Hepatocyte (in vitro differentiated cells): ENCODE measurements at regions not wholly inside any gene's neighbourhood (a gene's known extent, or its start where the extent isn't known, plus 50 kb on each side); places are given as distances from the start of the nearest gene placed in this dataset.
A peak's percentile ranks its signal among the peaks of the same experiment; 100 is the strongest.

ENCODE experiments used
- DNase-seq: peaks from one replicate; pipeline ENCODE4 v3.0.0-alpha.2; 2016; ENCODE audit warnings: low spot score
- H2AFZ ChIP-seq: fragments of 200-600 bp; sonication (generic); 2 replicates; pipeline ENCODE4 v1.6.0; 2016; ENCODE audit warnings: antibody characterized with exemption, mild to moderate bottlenecking
- H3K27ac ChIP-seq: fragments of 200-600 bp; sonication (generic); 2 replicates; pipeline ENCODE4 v1.5.1; 2016; ENCODE audit warnings: mild to moderate bottlenecking
- H3K27me3 ChIP-seq: fragments of 200-600 bp; sonication (generic); 2 replicates; pipeline ENCODE4 v1.6.1; 2016
- H3K36me3 ChIP-seq: fragments of 200-600 bp; sonication (generic); replicated peaks from 2 replicates; pipeline ENCODE4 v1.5.1; 2016; ENCODE audit warnings: low read depth; ENCODE audit not compliant: insufficient read depth
- H3K4me1 ChIP-seq: fragments of 200-600 bp; sonication (generic); 2 replicates; pipeline ENCODE4 v1.5.1; 2016; ENCODE audit warnings: mild to moderate bottlenecking, moderate library complexity; ENCODE audit not compliant: insufficient read depth
- H3K4me2 ChIP-seq: fragments of 200-600 bp; sonication (generic); 2 replicates; pipeline ENCODE4 v1.6.0; 2016
- H3K4me3 ChIP-seq: fragments of 200-600 bp; sonication (generic); 2 replicates; pipeline ENCODE4 v1.5.1; 2016; ENCODE audit warnings: mild to moderate bottlenecking
- H3K79me2 ChIP-seq: fragments of 200-600 bp; sonication (generic); 2 replicates; pipeline ENCODE4 v1.6.0; 2017; ENCODE audit warnings: mild to moderate bottlenecking
- H3K9me2 ChIP-seq: fragments of 200-600 bp; sonication (generic); replicated peaks from 2 replicates; pipeline ENCODE4 v1.6.0; 2017; ENCODE audit warnings: mild to moderate bottlenecking; ENCODE audit not compliant: insufficient read depth
- H3K9me3 ChIP-seq: fragments of 200-600 bp; sonication (generic); 2 replicates; pipeline ENCODE4 v1.5.1; 2016; ENCODE audit warnings: low read depth, mild to moderate bottlenecking
- H4K20me1 ChIP-seq: fragments of 200-600 bp; sonication (generic); 2 replicates; pipeline ENCODE4 v1.6.0; 2016; ENCODE audit warnings: mild to moderate bottlenecking; ENCODE audit not compliant: insufficient read depth, poor library complexity, severe bottlenecking
- EZH2 ChIP-seq: fragments of 200-600 bp; sonication (generic); IDR thresholded peaks from 2 replicates; pipeline ENCODE4 v1.6.1; 2016; ENCODE audit warnings: antibody characterized with exemption, mild to moderate bottlenecking, borderline replicate concordance
- EZH2phosphoT487 ChIP-seq: fragments of 200-600 bp; sonication (generic); IDR thresholded peaks from one replicate; pipeline ENCODE4 v1.6.1; 2018; ENCODE audit warnings: antibody characterized with exemption, mild to moderate bottlenecking, low read depth, moderate library complexity; ENCODE audit not compliant: unreplicated experiment, severe bottlenecking
- WGBS: methylation state at CpG from one replicate; pipeline ENCODE4 v1.1.6; 2016; ENCODE audit warnings: low lambda C conversion rate; ENCODE audit errors: missing lambda C conversion rate; 5-methylcytosine and 5-hydroxymethylcytosine counted together
- TF ChIP-seq, protein P1 (sequence below): fragments of 200-600 bp; sonication (generic); IDR thresholded peaks from 2 replicates; pipeline ENCODE4 v1.5.1; 2016; ENCODE audit warnings: antibody characterized with exemption, mild to moderate bottlenecking; ENCODE audit not compliant: poor library complexity

DNA sequence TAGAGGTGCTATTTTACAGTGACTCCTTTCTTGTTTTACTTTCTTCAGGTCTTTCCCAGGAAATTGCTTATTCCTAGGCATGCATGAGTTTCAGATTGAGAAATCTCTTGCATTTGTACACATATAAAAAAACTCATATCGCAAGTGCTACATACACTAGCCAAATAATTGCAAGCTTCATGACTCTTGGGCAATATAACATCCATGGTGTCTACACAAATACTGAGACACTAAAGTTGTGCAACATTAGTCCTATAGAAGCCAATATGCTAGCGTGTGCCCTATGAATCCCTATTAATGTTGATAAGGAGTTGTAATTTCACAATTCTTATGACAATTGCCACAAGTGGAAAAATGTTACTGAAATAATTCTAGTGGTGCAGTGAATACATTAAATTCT is 591.0 kb downstream of the ADGRL2 start:
- TF ChIP-seq EZH2phosphoT487 (no peak), EZH2 (no peak)
- TF ChIP-seq, protein P1, sequence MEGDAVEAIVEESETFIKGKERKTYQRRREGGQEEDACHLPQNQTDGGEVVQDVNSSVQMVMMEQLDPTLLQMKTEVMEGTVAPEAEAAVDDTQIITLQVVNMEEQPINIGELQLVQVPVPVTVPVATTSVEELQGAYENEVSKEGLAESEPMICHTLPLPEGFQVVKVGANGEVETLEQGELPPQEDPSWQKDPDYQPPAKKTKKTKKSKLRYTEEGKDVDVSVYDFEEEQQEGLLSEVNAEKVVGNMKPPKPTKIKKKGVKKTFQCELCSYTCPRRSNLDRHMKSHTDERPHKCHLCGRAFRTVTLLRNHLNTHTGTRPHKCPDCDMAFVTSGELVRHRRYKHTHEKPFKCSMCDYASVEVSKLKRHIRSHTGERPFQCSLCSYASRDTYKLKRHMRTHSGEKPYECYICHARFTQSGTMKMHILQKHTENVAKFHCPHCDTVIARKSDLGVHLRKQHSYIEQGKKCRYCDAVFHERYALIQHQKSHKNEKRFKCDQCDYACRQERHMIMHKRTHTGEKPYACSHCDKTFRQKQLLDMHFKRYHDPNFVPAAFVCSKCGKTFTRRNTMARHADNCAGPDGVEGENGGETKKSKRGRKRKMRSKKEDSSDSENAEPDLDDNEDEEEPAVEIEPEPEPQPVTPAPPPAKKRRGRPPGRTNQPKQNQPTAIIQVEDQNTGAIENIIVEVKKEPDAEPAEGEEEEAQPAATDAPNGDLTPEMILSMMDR: no peak
- no peak overlapping the region for H2AFZ ChIP-seq
- no peaks in the 10 kb centered on the region for H4K20me1 ChIP-seq
- DNase-seq: no peak
- H3K27ac ChIP-seq: no peak overlapping the region
- no peaks in the 10 kb centered on the region for H3K36me3 ChIP-seq
- H3K4me2 ChIP-seq: no peak overlapping the region
- no peaks in the 10 kb centered on the region for H3K4me1 ChIP-seq
- H3K79me2 ChIP-seq: no peaks in the 10 kb centered on the region
- no peaks in the 10 kb centered on the region for H3K9me2 ChIP-seq
- no peaks in the 10 kb centered on the region for H3K9me3 ChIP-seq
- no peak overlapping the region for H3K4me3 ChIP-seq
- WGBS: 95% methylated on average over 2 of the region's 2 CpGs
- H3K27me3 ChIP-seq: no peaks in the 10 kb centered on the region

DNA sequence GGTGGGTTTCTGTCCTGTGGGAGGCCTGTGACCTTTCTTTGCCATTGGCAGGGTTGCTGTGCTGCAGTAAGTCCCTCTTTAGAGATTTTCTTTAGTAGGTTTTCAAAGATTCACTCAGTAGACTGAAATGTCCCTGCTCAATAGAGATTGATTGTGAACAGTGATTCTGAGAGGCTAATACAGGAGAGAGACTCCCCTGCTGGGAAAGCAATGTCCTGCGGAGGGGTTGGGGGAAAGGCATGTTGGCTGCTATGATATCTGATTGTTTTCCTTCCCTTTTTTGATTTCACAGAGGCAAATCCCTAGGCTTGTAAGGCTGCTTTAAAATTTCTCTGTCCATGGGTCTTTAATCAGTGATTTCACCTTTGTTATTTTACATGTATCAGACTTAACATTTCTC is 589.9 kb downstream of the ADGRL2 start:
- no peak overlapping the region for H3K4me2 ChIP-seq
- no peak overlapping the region for H3K4me3 ChIP-seq
- no peak overlapping the region for H2AFZ ChIP-seq
- no peak overlapping the region for H3K27ac ChIP-seq
- H3K9me2 ChIP-seq: no peaks in the 10 kb centered on the region
- H4K20me1 ChIP-seq: no peaks in the 10 kb centered on the region
- DNase-seq: no peak
- no peaks in the 10 kb centered on the region for H3K27me3 ChIP-seq
- H3K4me1 ChIP-seq: no peaks in the 10 kb centered on the region
- H3K9me3 ChIP-seq: no peaks in the 10 kb centered on the region
- WGBS: 59% methylated on average over 1 of the region's 1 CpG
- TF ChIP-seq EZH2phosphoT487: no peak
- no peaks in the 10 kb centered on the region for H3K36me3 ChIP-seq
- H3K79me2 ChIP-seq: no peaks in the 10 kb centered on the region

DNA sequence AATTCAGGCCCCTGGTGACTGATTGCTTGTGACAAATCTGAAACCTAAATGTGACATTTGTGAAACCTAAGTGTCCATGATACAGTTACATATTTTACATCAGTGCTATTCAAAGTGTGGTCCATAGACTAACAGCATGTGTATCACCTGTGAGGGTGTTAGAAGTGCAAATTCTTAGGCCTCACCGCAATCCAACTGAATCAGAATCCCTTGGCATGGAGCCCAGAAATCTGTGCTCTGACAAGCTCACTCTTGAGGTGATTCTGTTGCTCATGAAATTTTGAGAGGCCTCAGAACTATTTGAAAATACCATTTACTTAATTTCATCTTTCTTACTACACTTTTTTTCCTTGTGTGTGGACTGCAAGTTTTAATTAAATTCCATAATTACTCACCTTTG is 587.9 kb downstream of the ADGRL2 start:
- Histone ChIP-seq H3K27ac (no peak overlapping the region), H3K4me3 (no peak overlapping the region), H2AFZ (no peak overlapping the region), H3K4me2 (no peak overlapping the region), H3K9me3 (no peaks in the 10 kb centered on the region), H4K20me1 (no peaks in the 10 kb centered on the region), H3K4me1 (no peaks in the 10 kb centered on the region), H3K9me2 (no peaks in the 10 kb centered on the region), H3K79me2 (no peaks in the 10 kb centered on the region), H3K36me3 (no peaks in the 10 kb centered on the region), H3K27me3 (no peaks in the 10 kb centered on the region)
- DNase-seq: peak; percentile 11
- WGBS: 59% methylated on average over 1 of the region's 1 CpG
- TF ChIP-seq, protein P1: no peak
- TF ChIP-seq EZH2 (no peak), EZH2phosphoT487 (no peak)

DNA sequence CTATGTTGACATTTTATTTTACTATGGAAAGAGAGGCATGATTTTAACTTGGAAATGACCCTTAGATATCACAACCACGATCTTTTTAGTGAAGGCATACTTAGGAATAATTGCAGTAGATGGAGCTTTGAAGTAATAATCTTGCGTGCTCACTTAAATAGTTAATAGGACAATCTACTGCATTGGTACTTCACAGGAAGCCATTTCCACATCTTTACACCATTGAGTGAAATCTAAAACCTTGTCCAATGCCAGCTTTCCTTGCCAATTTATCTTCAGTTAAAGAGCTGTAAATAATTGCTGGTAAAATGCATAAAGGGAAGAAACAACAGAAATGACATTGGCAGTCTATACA is 586.3 kb downstream of the ADGRL2 start:
- no peaks in the 10 kb centered on the region for H4K20me1 ChIP-seq

More for the DNA sequence above, 586.3 kb downstream of the ADGRL2 start:
- Histone ChIP-seq H3K27ac (no peak overlapping the region), H3K36me3 (no peaks in the 10 kb centered on the region), H3K4me2 (no peak overlapping the region), H3K79me2 (no peaks in the 10 kb centered on the region), H2AFZ (no peak overlapping the region), H3K4me1 (no peaks in the 10 kb centered on the region), H3K9me3 (no peaks in the 10 kb centered on the region), H3K27me3 (no peaks in the 10 kb centered on the region), H3K9me2 (no peaks in the 10 kb centered on the region), H3K4me3 (no peak overlapping the region)
- no peak for DNase-seq
- WGBS: 48% methylated on average over 2 of the region's 2 CpGs
- TF ChIP-seq EZH2phosphoT487 (no peak), EZH2 (no peak)
- TF ChIP-seq, protein P1: no peak
